GM11168 (cell line): ENCODE measurements at regions not wholly inside any gene's neighbourhood (a gene's known extent, or its start where the extent isn't known, plus 50 kb on each side); places are given as distances from the start of the nearest gene placed in this dataset.

Experiments
- in situ Hi-C: fragments of 300-500 bp; cut with MboI; formaldehyde crosslinking; loops from one replicate; pipeline ENCODE4 v1.12.0; 2022; ENCODE audit warnings: low sequenced_read_pairs; ENCODE audit not compliant: unreplicated experiment

DNA sequence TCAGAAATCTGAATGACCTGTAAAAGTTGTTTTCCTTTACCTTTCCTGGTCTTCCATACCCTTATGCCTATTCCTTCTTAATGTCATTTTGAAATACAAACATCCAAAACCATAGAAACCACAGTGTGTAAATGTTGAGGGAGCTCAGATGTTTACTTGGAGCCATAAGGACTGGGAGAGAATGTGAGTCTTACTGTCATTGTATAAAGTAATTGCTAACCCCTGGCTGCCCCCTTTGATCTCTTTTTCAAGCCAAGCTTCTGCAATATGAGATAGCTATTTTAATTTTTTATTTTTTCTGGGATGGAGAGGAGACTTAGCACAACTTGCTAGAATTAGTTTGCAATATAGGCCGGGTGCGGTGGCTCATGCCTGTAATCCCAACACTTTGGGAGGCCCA is 124.4 kb upstream of the AKIRIN2 start:
- in situ Hi-C loops, result loop anchor here (25.0 kb wide), 1 partner anchor 1036 kb away; no protein-coding TSS in a partner anchor

DNA sequence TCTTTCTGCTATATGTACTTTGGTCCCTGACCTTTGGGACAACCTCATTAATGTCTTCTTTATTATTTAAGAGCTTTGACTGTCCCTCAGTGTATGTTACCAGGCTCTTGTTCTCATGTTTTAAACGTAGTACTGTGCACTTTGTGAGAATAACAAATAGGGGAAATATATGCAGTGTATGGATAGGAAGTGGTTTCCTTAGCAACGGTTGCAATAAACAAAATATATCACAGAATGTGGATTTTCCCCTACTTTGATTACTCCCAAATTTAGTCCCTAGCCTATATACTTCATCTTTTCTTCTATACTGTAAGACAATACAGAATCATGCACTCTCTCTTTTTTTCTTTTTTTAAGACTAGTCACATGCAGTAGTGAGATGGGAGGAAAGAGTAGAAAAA is 123.8 kb upstream of the AKIRIN2 start:
- in situ Hi-C loops, result loop anchor here (25.0 kb wide), 1 partner anchor 1036 kb away; no protein-coding TSS in a partner anchor

DNA sequence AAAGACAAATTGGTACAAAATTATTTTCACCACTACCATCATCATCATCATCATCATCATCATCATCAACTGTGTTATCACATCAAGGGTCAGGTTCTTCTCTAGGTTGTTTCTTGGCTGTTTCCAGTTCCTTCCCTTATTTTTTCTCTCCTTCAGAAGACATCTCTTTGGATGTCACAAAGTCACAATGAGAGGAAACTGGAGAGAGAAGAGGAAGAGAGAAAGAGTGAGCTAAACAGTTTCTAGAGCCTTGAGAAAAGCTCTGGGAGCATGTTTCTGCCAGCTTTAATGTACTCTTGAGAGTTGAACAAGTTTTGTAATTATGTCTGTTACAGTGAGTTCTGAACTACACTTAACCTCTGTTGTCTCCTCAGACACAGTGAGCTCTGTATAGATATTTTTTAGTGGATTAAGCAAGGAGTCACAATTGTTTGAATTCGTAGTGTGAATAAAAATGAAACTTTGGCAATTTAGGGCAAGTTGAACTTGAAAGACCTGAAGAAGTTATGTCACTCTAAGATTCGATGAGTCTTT is 123.0 kb upstream of the AKIRIN2 start:
- in situ Hi-C loops, result loop anchor here (25.0 kb wide), 1 partner anchor 1037 kb away; no protein-coding TSS in a partner anchor

DNA sequence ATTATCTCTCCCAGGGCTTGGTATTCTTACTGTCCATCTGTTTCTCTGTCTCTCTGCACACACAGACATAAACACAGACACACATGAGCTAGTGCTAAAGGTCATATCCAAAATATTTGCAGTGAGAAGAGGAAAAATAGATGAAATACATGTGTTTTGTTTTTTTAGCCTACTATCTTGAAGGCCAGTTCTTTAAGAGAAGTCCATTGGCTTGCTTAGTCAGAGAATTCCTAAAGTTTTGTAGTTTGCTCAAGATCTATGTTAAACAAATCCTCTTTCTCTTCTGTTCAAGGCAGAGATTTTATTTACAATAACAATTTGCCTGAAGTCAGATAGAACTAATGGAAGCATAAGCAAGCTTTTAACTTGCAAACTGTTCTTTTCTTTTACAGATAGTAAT is 120.0 kb upstream of the AKIRIN2 start:
- in situ Hi-C loops, result no loop called here

DNA sequence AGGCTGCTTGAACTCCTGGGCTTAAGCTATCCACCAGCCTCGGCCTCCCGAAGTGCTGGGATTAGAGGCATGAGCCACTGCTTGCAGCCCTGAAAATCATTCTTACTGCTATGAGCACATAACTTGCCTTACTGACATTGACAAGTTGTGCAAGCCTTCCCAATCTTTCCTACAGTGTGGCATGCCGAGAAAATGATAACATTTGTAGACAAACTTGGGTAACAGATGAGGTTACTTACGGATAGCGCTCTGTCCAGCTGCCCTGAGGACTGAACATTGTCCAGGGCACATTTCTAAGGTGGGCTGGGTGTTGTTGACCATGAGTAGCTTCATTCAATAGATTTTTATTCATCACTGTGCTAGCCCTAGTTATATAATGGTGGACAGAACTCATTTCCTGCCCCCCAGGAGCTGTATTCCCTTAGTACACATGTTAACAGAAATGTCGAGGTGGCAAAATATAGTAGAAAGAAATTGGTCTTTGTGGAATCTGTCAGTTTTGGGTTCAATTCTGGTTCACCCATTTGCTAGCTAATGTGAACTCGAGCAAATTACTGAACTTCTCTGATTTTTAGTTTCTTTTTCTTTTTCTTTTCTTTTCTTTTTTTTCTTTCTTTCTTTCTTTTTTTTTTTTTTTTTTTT is 118.4 kb upstream of the AKIRIN2 start:
- in situ Hi-C loops, result no loop called here

DNA sequence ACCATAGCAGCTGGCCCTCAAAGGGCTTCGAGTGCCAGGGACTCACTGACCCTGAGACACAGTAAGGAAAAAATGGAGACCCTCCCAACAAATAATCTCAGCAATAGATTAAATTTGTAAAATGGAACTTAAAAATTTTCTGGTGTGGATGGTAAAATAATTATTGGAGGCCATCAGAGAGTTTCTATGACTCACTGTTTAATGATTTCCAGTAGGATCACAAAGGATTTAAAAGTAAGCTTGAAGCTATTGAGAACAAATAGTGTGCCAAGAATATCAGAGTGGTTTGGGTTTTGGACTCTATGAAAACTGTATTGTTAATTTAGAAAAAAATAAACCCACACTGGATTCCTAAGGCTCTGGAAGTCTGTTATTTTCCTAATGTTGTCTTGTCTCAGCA is 115.2 kb upstream of the AKIRIN2 start:
- in situ Hi-C loops, result no loop called here

DNA sequence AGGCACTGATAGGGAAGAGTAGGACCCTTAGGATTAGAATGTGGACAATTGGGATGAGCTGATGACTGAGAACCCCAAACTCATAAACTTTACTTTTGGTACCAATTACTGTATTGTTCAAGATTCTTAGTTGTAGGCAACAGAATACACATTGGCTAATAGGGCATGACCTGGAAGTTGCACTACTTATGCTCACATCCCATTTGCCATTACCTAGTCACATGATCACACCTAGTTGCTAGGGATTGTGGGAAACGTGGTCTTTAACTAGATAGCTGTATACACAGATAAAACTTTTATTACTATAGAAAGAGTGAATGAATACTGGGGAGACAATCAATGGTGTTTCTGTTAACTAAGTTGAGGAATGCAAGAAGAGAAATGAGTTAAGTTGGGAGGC is 113.4 kb upstream of the AKIRIN2 start:
- in situ Hi-C loops, result no loop called here

DNA sequence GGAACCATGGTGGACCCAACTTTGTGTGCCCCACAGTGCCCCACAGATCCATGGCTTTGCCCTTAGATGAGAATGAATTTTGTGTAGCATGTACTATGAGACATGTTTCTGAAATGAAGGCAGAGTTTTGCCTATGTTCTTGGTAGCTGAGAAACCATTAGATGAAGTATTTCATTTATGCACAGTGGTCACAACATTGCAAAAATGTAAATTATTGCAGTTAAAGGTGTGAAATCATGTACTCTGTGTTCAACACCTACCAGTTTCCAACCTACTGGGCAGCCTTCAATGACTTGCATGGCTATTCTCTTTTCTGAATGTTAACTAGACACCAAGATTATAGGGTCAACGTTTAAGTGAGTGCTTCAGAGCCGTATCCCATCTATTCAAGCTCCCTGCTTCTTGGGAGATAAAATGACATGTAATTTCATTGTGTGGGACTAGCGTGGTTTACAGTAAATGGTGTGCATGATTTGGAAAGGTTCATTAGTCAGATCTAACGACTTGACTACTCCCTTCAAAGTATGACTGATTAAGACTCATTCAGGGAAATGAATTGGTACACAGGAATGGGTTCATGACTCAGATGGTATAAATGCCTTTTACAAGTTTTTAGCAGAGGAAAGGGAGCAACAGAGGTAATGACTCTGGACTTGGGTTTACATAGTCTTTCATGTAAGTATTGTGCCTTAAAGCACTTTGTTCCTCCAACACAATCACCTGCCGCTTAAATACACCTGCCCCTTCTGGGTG is 106.1 kb upstream of the AKIRIN2 start:
- in situ Hi-C loops, result no loop called here

DNA sequence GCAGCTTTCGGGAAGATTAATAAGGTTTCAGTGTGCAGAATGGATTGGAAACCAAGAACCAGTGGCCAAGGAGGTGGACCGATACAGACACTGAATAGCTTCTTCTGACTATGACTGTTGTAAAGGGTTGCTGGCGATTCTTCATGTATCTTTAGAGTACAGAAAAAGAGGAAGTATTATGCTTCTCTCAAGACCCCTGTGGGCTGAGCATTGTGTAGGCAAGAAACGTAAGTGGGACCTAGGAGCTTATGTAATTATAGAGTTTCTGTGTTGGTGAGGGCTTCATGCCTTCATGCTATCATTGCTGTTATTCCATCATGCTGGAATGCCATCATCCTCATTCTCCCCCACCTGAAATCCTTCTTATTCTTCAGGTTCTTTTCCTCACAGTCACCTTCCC is 105.4 kb upstream of the AKIRIN2 start:
- in situ Hi-C loops, result no loop called here

DNA sequence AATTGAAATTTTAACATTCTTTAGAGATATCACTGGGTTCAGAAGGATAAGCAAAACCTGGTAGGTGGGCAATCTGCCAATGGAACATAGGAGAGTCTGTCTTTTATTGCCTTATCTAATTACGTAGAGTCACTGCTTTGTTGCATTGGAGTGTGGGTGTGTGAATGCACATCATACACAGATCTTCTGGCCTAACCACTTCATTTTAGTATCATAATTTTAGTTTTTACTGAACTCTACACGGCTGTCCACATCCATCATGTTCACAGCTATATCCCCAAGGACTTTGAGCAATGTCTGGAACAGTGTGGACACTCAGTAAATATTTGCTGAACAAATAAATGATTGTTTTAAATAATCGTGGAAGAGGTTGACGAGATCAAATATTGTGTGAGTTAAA is 104.6 kb upstream of the AKIRIN2 start:
- in situ Hi-C loops, result no loop called here

DNA sequence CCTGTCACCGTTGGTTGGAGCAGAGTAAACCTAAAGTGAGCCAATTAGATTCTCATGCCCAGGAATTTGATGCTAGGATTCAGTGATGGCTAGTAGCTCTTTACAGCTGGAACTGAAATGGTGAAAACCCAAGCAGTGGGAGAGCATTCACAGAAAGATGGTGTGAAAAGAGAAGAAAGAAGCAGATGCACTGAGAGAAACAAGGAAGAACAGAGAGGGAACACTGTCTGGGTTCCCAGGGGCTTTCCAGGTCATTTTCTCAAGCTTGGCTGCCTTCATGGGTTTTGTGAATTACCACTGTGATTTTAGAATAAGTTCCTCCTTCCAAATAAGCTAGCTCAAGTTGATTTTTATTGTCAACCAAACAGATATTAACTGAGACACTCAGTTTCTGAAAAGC is 104.1 kb upstream of the AKIRIN2 start:
- in situ Hi-C loops, result no loop called here

DNA sequence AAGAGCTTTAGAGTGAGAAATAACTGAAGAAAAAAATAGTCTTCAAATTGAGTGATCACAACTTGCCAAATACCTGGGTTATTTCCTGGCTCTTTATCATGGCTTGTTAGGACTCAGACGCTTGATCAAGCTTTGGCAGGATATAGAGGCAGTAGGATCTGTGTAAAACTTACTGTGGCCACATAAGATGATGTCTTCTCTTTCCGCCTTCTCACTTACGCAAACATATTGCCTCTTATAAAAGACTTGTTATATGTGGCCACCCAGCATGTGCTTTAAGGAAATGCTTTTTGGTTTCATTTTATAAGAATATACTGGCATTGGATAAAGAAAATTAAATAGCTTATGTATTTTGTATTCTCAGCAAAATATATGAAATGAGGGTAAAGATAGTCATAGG is 101.8 kb upstream of the AKIRIN2 start:
- in situ Hi-C loops, result no loop called here

DNA sequence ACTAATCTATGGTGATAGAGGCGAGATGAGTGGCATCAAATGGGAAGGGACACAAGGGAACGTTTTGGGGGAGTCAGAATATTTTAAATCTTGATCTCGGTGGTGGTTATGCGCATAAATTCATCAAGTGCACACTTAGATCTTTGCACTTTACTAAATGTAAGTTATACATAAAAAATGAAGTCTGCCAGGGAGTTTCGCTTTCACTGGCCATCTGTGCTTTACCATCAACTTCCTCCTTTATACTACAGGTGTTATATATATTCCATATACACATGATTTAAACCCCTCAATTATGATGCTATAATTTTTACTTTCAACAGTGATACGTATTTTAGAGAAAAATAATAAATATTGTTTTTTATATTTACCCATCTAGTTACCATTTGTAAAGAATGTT is 97.6 kb upstream of the AKIRIN2 start:
- in situ Hi-C loops, result no loop called here

DNA sequence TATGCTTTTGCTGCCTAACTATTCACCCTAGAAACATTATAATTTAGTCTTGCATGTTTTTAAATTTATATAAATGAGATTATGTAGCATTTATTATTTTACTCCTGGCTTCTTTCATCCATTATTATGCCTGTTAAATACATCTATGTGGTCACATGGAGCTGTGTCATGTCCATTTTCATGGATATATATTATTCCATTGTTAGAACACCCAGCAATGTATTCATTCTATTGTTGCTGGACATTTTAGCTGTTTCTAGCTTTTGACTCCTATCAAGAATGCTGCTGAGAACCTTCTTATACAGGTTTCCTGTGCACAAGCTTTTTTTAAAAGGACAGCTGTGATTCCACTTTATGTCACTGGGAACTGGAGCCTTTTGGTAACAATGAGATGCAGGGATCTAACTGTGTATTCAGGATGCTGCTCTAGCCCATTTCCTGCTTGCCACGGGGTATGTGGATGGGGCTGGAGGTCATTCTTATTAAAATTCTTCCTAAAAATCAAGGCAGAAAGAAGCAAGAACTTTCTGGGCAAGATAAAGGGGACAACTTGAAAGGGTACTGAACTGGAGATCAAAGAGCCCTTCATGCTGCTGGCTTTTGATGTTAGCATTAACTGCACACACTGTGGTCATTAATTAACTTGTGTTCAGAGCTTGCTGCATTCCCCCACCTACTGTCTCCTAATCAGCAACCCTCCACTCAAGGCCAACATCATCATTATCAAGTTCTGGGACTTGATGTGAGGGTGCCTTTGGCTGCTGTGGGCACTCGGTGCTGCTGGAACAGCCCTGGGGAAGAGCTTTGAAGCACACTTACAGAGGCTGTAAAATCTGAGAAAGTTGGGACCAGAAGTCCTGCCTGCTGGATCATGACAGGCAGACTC is 96.6 kb upstream of the AKIRIN2 start:
- in situ Hi-C loops, result no loop called here

DNA sequence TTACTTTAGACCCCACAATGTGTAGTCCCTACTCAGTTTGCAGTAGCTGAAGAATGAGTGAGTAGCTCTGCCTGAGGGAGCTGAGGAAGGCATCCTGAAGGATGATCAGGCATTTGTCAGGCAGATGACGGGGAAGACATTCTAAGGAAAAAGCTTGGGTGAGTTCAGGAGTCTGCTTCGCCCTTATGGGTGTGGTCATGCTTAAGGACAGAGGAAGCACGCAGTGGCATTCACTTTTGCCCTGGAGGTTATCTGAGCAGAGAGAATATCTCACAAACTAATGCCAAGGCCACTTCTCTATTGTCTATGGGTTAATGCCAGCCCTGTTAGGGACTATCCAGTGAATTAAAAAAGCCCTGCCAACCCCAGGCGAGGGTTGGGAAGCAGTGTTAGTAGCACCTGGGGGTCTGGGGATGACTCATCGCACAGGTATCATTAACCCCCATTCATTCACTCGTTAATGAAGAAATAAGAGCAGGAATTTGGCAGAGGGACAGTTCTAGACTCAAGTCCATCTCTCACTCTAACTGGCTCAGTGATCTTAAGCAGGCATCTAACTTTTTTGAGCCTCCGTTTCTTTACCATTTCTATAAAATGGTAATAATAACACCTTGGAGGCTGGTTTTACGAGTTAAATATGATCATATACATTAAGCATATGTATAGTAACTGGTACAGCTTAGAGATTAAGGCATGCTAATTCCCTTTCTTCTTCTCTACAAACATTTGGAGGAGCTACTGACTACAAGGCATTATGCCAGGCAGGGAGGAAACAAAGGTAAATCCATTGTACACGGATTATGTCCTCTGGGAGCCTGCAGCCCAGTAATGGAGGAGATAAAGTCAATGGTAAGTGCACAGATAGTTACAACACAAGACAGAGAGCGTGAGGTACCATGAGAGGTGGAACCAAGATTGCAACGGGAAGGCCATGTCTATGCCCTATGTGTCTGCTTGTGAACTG is 93.2 kb upstream of the AKIRIN2 start:
- in situ Hi-C loops, result no loop called here

DNA sequence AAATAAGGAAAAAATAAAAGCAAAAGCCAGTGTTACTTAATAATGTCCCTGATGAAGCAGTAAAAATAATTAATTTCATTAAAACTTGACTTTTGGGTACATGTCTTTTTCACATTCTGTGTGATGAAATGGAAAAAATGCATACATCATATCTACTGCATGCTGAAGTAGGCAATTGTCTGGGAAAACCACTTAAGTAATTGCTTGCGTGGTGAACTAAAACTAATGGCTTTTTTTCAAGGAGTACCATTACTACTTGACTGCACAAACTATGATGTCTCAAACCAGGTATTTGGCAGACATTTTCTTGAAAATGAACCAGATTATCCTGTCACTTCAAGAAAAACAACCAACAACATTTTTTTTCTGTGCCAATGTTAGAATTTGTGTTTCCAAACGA is 91.3 kb upstream of the AKIRIN2 start:
- in situ Hi-C loops, result no loop called here

DNA sequence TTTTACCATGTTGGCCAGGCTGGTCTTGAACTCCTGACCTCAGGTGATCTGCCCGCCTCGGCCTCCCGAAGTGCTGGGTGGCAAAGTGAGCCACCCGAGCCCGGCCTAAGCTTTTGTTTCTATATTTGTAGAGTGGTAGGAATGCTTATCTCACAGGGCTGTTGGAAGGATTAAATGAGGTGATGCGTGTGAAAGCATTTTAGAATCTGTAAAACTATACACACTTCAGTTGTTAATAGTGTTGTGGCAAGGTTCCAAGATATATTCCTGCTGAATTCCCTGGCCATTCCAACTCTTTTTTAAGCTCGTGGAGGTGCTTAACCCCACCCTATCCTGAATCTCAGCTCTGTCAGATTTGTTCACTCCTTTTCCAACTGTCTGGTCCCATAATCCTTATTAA is 89.9 kb upstream of the AKIRIN2 start:
- in situ Hi-C loops, result no loop called here

DNA sequence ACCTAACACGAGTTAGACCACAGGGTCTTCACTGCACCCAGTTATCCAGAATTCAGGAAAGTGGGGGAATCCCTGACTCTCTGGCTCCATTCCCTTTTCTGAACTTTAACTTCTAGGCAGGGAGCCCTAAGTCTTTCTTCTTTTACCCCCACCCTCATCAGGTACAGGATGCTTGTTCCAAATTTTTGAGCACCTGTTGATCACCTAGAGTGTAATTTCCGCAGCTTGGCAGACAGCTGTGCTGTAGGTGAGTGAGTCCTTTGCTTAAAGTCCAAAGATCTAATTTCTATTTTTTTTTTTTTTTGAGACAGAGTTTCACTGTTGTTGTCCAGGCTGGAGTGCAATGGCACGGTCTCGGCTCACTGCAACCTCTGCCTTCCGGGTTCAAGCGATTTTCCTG is 89.5 kb upstream of the AKIRIN2 start:
- in situ Hi-C loops, result no loop called here

DNA sequence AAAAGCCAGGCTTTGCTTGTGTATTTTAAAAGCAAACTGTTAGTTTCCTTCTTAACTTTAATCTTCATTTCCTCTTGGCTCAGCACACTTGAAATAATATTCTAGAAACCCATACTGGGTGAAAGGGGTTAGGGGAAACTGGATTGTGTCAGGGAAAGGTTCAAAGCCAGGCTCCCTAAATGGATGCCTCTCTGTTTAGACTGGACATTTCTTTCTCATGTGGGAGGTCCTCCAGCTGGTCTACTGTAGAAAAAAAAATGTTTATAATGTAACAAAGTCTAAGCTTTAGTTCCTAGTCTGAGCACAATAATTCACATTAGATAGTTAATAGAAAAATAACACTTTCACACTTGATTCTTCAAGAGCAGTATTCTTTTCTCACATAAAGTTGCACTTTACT is 89.0 kb upstream of the AKIRIN2 start:
- in situ Hi-C loops, result no loop called here

DNA sequence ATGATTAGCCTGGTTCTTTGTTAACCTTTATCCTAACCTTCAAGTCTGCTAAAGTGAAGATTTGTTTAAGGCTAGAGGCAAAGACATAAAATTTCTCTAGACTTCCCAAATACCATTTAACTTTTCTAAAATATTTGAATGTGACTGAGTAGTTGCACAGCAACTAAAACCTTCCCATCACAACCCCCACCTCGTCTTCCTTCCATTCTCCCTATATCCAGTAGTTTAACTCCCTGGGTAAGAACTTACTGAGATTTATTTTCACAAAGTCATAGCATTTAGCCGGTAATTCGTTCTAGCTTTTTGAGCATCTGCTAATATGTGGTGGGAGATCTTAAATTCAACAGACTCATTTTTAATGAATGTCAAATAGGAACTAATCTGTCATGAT is 87.9 kb upstream of the AKIRIN2 start:
- in situ Hi-C loops, result no loop called here
